ENCODE measurements at regions not wholly inside any gene's neighbourhood (a gene's known extent, or its start where the extent isn't known, plus 50 kb on each side); places are given as distances from the start of the nearest gene placed in this dataset.

GRCh38 chr18:25805323-25805722, 285.1 kb downstream of the SS18 start:
- DNase-seq: no peak

- DNase-seq: no peak
Measured at GRCh38 chr18:25799231-25799630, 291.2 kb downstream of the SS18 start.

GRCh38 chr18:25798046-25798445, 292.4 kb downstream of the SS18 start:
- no peak for DNase-seq

- DNase-seq: no peak
Measured at GRCh38 chr18:25795213-25795612, 295.2 kb downstream of the SS18 start.

GRCh38 chr18:25787276-25787675, 303.1 kb downstream of the SS18 start:
- DNase-seq: no peak

- DNase-seq: no peak
Measured at GRCh38 chr18:25786758-25787157, 303.7 kb downstream of the SS18 start.

- DNase-seq: no peak
Measured at GRCh38 chr18:25780105-25780504, 310.3 kb downstream of the SS18 start.

GRCh38 chr18:25771796-25772195, 318.6 kb downstream of the SS18 start:
- DNase-seq: no peak

- no peak for DNase-seq
Measured at GRCh38 chr18:25764777-25765176, 325.6 kb downstream of the SS18 start.

- DNase-seq: no peak
Measured at GRCh38 chr18:25759111-25759510, 331.3 kb downstream of the SS18 start.

- no peak for DNase-seq
Measured at GRCh38 chr18:25743646-25744151, 346.7 kb downstream of the SS18 start.

GRCh38 chr18:25739376-25739775, 351.0 kb downstream of the SS18 start:
- DNase-seq: no peak

- no peak for DNase-seq
Measured at GRCh38 chr18:25737710-25738311, 352.6 kb downstream of the SS18 start.

GRCh38 chr18:25736516-25736915, 353.9 kb downstream of the SS18 start:
- DNase-seq: no peak

GRCh38 chr18:25735459-25735858, 355.0 kb downstream of the SS18 start:
- no peak for DNase-seq

GRCh38 chr18:25734336-25734735, 356.1 kb downstream of the SS18 start:
- DNase-seq: no peak

- DNase-seq: no peak
Measured at GRCh38 chr18:25732862-25733261, 357.6 kb downstream of the SS18 start.

- DNase-seq: no peak
Measured at GRCh38 chr18:25729072-25729471, 361.3 kb downstream of the SS18 start.

- no peak for DNase-seq
Measured at GRCh38 chr18:25727281-25727985, 363.0 kb downstream of the SS18 start.

GRCh38 chr18:25726298-25726697, 364.1 kb downstream of the SS18 start:
- no peak for DNase-seq

- DNase-seq: no peak
Measured at GRCh38 chr18:25725501-25725900, 364.9 kb downstream of the SS18 start.

GRCh38 chr18:25724997-25725396, 365.4 kb downstream of the SS18 start:
- DNase-seq: no peak

- DNase-seq: no peak
Measured at GRCh38 chr18:25724121-25724520, 366.3 kb downstream of the SS18 start.

- no peak for DNase-seq
Measured at GRCh38 chr18:25713103-25713502, 361.1 kb upstream of the ZNF521 start.

GRCh38 chr18:25710981-25711380, 359.0 kb upstream of the ZNF521 start:
- no peak for DNase-seq
